A549 (cell line): ENCODE measurements at regions not wholly inside any gene's neighbourhood (a gene's known extent, or its start where the extent isn't known, plus 50 kb on each side); places are given as distances from the start of the nearest gene placed in this dataset.

Source experiments
- ATAC-seq, 2 experiments: fragments of 200-7000 bp in 1 of 2; fragments of >200 bp in 1 of 2; cut with Nextera tagmentation in 1 of 2; cut with Tn5 transposase in 1 of 2; 3 replicates each; pipeline versions ENCODE4 v1.8.0 to v1.9.1; 2018 to 2020; ENCODE audit warnings: mild to moderate bottlenecking in 1 of 2, moderate library complexity in 1 of 2
- CTCF ChIA-PET: fragments of 300-600 bp; sonication (Branson Sonifier 250); formaldehyde crosslinking; extraction: SDS; loops from one replicate; lab custom pipeline; 2021; ENCODE audit warnings: antibody characterized with exemption, inconsistent platforms; lab: Yijun Ruan, JAX
- POLR2A ChIA-PET: fragments of 350-600 bp; formaldehyde crosslinking; extraction: SDS; loops from one replicate; lab custom pipeline; 2021; ENCODE audit warnings: antibody characterized with exemption, inconsistent platforms; lab: Yijun Ruan, JAX
- DNase-seq, 2 experiments: peaks; one replicate each; pipeline versions ENCODE4 v3.0.0 to v3.0.0-alpha.2; 2011 to 2016; ENCODE audit warnings: low read depth in 1 of 2, low spot score in 1 of 2
- FAIRE-seq: peaks from 2 replicates; lab custom pipeline; 2011; peaks lifted over from hg19 to GRCh38; lab: Jason Lieb, UNC
- H3K27ac ChIP-seq, 2 experiments: fragments of >200 bp; sonication (Bioruptor Twin); formaldehyde crosslinking; 3 replicates each; pipeline ENCODE4 v1.5.1; 2016 to 2017
- H3K4me1 ChIP-seq: fragments of >200 bp; sonication (Bioruptor Twin); formaldehyde crosslinking; 3 replicates; pipeline ENCODE4 v1.6.1; 2016
- H3K4me2 ChIP-seq: fragments of >200 bp; sonication (Bioruptor Twin); formaldehyde crosslinking; 3 replicates; pipeline ENCODE4 v1.6.1; 2016
- H3K4me3 ChIP-seq: fragments of >200 bp; sonication (Bioruptor Twin); formaldehyde crosslinking; 3 replicates; pipeline ENCODE4 v1.5.1; 2016
- H3K9me3 ChIP-seq: fragments of >200 bp; sonication (Bioruptor Twin); formaldehyde crosslinking; 3 replicates; pipeline ENCODE4 v1.6.1; 2016
- BHLHE40 ChIP-seq: IDR thresholded peaks from 2 replicates; pipeline ENCODE4 v1.6.1; 2012; ENCODE audit warnings: low read depth, low read length, inconsistent platforms
- CBX2 ChIP-seq: fragments of 200-600 bp; sonication (generic); IDR thresholded peaks from 2 replicates; pipeline ENCODE4 v1.6.1; 2016; ENCODE audit warnings: low read depth, mild to moderate bottlenecking, borderline replicate concordance
- CBX8 ChIP-seq: fragments of 200-600 bp; sonication (generic); IDR thresholded peaks from 2 replicates; pipeline ENCODE4 v1.6.1; 2016
- CEBPB ChIP-seq, 2 experiments: fragments of >200 bp in 1 of 2; sonication (Bioruptor Twin) in 1 of 2; formaldehyde crosslinking in 1 of 2; IDR thresholded peaks; 2 replicates each; pipeline ENCODE4 v1.6.1; 2012 to 2016
- EHMT2 ChIP-seq: fragments of 200-600 bp; sonication (generic); IDR thresholded peaks from 2 replicates; pipeline ENCODE4 v1.6.1; 2016; ENCODE audit warnings: antibody characterized with exemption, low read depth, mild to moderate bottlenecking, moderate library complexity
- FOSB ChIP-seq: fragments of 250-450 bp; sonication (Bioruptor Pico); IDR thresholded peaks from 2 replicates; pipeline ENCODE4 v1.5.0; 2020; ENCODE audit warnings: mild to moderate bottlenecking, moderate library complexity
- FOXS1 ChIP-seq: fragments of 250-450 bp; sonication (Bioruptor Pico); IDR thresholded peaks from 2 replicates; pipeline ENCODE4 v1.5.0; 2020; ENCODE audit warnings: mild to moderate bottlenecking, moderate library complexity
- GATA3 ChIP-seq: IDR thresholded peaks from 2 replicates; pipeline ENCODE4 v1.6.1; 2012; ENCODE audit warnings: borderline replicate concordance
- HOXB5 ChIP-seq: fragments of 250-450 bp; sonication (Bioruptor Pico); IDR thresholded peaks from 2 replicates; pipeline ENCODE4 v1.5.0; 2020; ENCODE audit warnings: mild to moderate bottlenecking, moderate library complexity
- KDM1A ChIP-seq: fragments of 200-600 bp; sonication (generic); IDR thresholded peaks from 2 replicates; pipeline ENCODE4 v1.6.1; 2016; ENCODE audit warnings: low read depth, mild to moderate bottlenecking
- KDM5A ChIP-seq: fragments of 200-600 bp; sonication (generic); IDR thresholded peaks from 2 replicates; pipeline ENCODE4 v1.6.1; 2016; ENCODE audit warnings: antibody characterized with exemption, mild to moderate bottlenecking
- NFE2L2 ChIP-seq: fragments of 150-350 bp; conservative IDR thresholded peaks from 2 replicates; pipeline ENCODE4 v1.6.1; 2014; ENCODE audit warnings: low read length
- NPAS2 ChIP-seq: fragments of 250-450 bp; sonication (Bioruptor Pico); IDR thresholded peaks from 2 replicates; pipeline ENCODE4 v1.8.0; 2022; ENCODE audit warnings: mild to moderate bottlenecking, moderate library complexity, borderline replicate concordance
- NR3C1 ChIP-seq: fragments of >200 bp; sonication (Bioruptor Twin); formaldehyde crosslinking; IDR thresholded peaks from 3 replicates; pipeline ENCODE4 v1.6.1; 2017
- PHF8 ChIP-seq: fragments of 200-600 bp; sonication (generic); IDR thresholded peaks from 2 replicates; pipeline ENCODE4 v1.6.1; 2016; ENCODE audit warnings: low read depth, mild to moderate bottlenecking, antibody characterized with exemption, moderate library complexity, borderline replicate concordance
- POLR2A ChIP-seq: IDR thresholded peaks from 2 replicates; pipeline ENCODE4 v1.6.1; 2012; ENCODE audit warnings: mild to moderate bottlenecking, low read length
- POLR2AphosphoS2 ChIP-seq: conservative IDR thresholded peaks from 2 replicates; pipeline ENCODE4 v1.6.1; 2012; ENCODE audit warnings: low read length, improper control_type of control experiment, inconsistent platforms
- RARB ChIP-seq: fragments of 250-450 bp; sonication (Bioruptor Pico); IDR thresholded peaks from 2 replicates; pipeline ENCODE4 v1.8.0; 2021; ENCODE audit warnings: mild to moderate bottlenecking, moderate library complexity
- RFX5 ChIP-seq: fragments of 450-650 bp; IDR thresholded peaks from 2 replicates; pipeline ENCODE4 v1.7.1; 2014; ENCODE audit warnings: antibody characterized with exemption, mild to moderate bottlenecking, moderate library complexity
- RNF2 ChIP-seq: fragments of 200-600 bp; sonication (generic); IDR thresholded peaks from 2 replicates; pipeline ENCODE4 v1.6.1; 2016; ENCODE audit warnings: low read depth, mild to moderate bottlenecking, antibody characterized with exemption, moderate library complexity, borderline replicate concordance
- SMC3 ChIP-seq: fragments of >200 bp; sonication (Bioruptor Twin); formaldehyde crosslinking; IDR thresholded peaks from 3 replicates; pipeline ENCODE4 v1.6.1; 2018; ENCODE audit warnings: inconsistent platforms
- SREBF2 ChIP-seq: fragments of 450-650 bp; IDR thresholded peaks from 2 replicates; pipeline ENCODE4 v1.6.1; 2014; ENCODE audit warnings: mild to moderate bottlenecking, moderate library complexity
- ZFP36 ChIP-seq: fragments of 450-650 bp; IDR thresholded peaks from 2 replicates; pipeline ENCODE4 v1.6.1; 2014; ENCODE audit warnings: borderline replicate concordance; ENCODE audit not compliant: partially characterized antibody
- WGBS: methylation state at CpG from one replicate; pipeline ENCODE4 v1.1.6; 2017; ENCODE audit errors: missing lambda C conversion rate; 5-methylcytosine and 5-hydroxymethylcytosine counted together
- TF ChIP-seq, protein P1 (sequence below): fragments of >200 bp; sonication (Bioruptor Twin); formaldehyde crosslinking; IDR thresholded peaks from 3 replicates; pipeline ENCODE4 v1.6.1; 2016
- TF ChIP-seq, protein P2 (sequence below): fragments of >200 bp; sonication (Bioruptor Twin); formaldehyde crosslinking; IDR thresholded peaks from 3 replicates; pipeline ENCODE4 v1.5.1; 2016

DNA sequence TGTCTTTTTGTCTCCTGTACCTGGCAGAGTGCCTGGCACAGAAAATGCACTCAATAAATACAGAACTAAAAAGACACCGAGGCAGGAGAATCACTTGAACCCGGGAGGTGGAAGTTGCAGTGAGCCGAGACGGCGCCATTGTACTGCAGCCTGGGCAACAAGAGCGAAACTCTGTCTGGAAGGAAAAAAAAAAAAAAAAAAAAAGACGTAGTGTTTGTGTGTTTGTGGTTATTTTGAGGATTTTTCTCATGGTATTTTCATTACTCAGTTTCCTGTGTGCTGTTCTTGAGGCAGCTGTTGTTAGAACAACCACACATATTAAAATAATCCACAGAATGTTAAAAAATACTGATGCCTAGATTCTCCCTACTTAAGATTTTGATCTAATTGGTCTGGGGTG is 519.2 kb upstream of the SPHKAP start:
- TF ChIP-seq RARB (CRISPR knock-in tag): no peak
- no peak for TF ChIP-seq CEBPB (IDR thresholded peaks at IDR 0.05)
- peak overlapping the region; percentile 37; the same call in 1 of the 3 replicates for H3K4me2 ChIP-seq
- ATAC-seq (no peak), FAIRE-seq (no peak), DNase-seq (no peak)
- no peak overlapping the region for H3K4me3 ChIP-seq
- H3K4me1 ChIP-seq: no peaks in the 10 kb centered on the region
- no peak overlapping the region for H3K27ac ChIP-seq
- no peaks in the 10 kb centered on the region for H3K9me3 ChIP-seq
- WGBS: 8% methylated on average over 7 of the region's 7 CpGs
- CTCF ChIA-PET: interaction anchor here (0.6 kb wide), 2 partner anchors 706 to 1117 kb away, joined by 4 to 5 read pairs; no protein-coding TSS in a partner anchor
- POLR2A ChIA-PET: no interaction called here

DNA sequence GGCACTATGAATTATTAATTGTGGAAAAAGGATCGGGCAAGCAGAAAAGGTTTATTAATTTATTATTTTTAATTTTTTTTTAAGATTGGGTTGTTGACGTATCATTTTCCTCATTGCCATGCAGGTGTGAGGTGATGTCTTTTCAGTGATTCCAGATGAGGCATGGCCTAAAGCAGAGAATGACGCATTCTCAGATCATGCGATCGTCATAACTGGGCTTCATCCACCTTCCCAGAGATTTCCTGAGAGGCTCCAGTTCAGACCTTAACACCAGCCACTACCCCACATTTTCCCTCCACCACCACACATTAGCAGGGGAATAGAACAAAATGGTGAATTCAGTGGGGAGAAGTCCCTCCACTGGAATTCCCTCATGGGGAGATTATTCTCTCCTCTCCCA is 518.4 kb upstream of the SPHKAP start:
- no peak for FAIRE-seq

DNA sequence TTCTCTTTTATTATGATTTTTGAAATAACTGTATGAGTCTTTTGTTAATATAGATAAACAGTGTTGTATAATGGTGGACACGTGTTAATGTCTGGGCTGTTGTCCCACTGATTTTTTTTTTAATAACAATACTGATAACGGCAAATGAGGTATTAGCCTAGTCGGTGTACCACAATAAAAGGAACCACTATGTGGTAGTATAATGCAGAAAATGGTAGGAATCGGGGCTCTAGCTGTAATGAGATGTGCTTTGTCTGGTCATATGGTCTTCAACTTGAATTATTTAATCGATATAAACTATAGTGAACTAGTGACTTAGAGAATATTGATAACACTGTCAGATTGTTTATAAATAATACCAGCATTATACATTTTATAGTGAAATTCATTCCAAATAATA is 517.9 kb upstream of the SPHKAP start:
- Histone ChIP-seq H3K9me3 (no peaks in the 10 kb centered on the region), H3K4me2 (no peak overlapping the region)
- DNase-seq: no peak
- no peak for FAIRE-seq
- CTCF ChIA-PET: interaction anchor here (1.1 kb wide), 1 partner anchor 888 kb away, joined by 3 read pairs; no protein-coding TSS in a partner anchor
- TF ChIP-seq RNF2 (no peak), NPAS2 (CRISPR knock-in tag) (no peak), KDM5A (no peak), RFX5 (no peak), NFE2L2 (no peak), PHF8 (no peak), GATA3 (no peak), KDM1A (no peak), FOSB (no peak), ZFP36 (no peak), CBX2 (no peak), CBX8 (no peak), POLR2AphosphoS2 (no peak), RARB (CRISPR knock-in tag) (no peak), SREBF2 (no peak), HOXB5 (CRISPR knock-in tag) (no peak), FOXS1 (CRISPR knock-in tag) (no peak), BHLHE40 (no peak)
- TF ChIP-seq, protein P1, sequence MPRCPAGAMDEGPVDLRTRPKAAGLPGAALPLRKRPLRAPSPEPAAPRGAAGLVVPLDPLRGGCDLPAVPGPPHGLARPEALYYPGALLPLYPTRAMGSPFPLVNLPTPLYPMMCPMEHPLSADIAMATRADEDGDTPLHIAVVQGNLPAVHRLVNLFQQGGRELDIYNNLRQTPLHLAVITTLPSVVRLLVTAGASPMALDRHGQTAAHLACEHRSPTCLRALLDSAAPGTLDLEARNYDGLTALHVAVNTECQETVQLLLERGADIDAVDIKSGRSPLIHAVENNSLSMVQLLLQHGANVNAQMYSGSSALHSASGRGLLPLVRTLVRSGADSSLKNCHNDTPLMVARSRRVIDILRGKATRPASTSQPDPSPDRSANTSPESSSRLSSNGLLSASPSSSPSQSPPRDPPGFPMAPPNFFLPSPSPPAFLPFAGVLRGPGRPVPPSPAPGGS: no peak
- TF ChIP-seq, protein P2, sequence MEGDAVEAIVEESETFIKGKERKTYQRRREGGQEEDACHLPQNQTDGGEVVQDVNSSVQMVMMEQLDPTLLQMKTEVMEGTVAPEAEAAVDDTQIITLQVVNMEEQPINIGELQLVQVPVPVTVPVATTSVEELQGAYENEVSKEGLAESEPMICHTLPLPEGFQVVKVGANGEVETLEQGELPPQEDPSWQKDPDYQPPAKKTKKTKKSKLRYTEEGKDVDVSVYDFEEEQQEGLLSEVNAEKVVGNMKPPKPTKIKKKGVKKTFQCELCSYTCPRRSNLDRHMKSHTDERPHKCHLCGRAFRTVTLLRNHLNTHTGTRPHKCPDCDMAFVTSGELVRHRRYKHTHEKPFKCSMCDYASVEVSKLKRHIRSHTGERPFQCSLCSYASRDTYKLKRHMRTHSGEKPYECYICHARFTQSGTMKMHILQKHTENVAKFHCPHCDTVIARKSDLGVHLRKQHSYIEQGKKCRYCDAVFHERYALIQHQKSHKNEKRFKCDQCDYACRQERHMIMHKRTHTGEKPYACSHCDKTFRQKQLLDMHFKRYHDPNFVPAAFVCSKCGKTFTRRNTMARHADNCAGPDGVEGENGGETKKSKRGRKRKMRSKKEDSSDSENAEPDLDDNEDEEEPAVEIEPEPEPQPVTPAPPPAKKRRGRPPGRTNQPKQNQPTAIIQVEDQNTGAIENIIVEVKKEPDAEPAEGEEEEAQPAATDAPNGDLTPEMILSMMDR: no peak
- TF ChIP-seq, all 56 proteins: peak for 0
- POLR2A ChIA-PET: no interaction called here
- WGBS: 26% methylated on average over 5 of the region's 5 CpGs
- Histone ChIP-seq H3K27ac (no peak overlapping the region), H3K4me3 (no peak overlapping the region), H3K4me1 (no peaks in the 10 kb centered on the region)
- no peak for ATAC-seq

More for the DNA sequence above, 518.4 kb upstream of the SPHKAP start:
- 86% methylated on average over 5 of the region's 5 CpGs for WGBS
- no peak for TF ChIP-seq CBX8
- no peak for TF ChIP-seq EHMT2
- TF ChIP-seq NR3C1: no peak
- TF ChIP-seq POLR2A: no peak
- TF ChIP-seq SMC3: no peak
- no peak overlapping the region for H3K4me2 ChIP-seq
- no peak overlapping the region for H3K27ac ChIP-seq
- H3K4me1 ChIP-seq: no peaks in the 10 kb centered on the region
- ChIA-PET POLR2A (no interaction called here), CTCF (no interaction called here)
- ATAC-seq (no peak), DNase-seq (no peak)
- H3K4me3 ChIP-seq: no peak overlapping the region
- H3K9me3 ChIP-seq: no peaks in the 10 kb centered on the region
